Suprapubic skin (tissue), 4 donors: ENCODE measurements at regions not wholly inside any gene's neighbourhood (a gene's known extent, or its start where the extent isn't known, plus 50 kb on each side); places are given as distances from the start of the nearest gene placed in this dataset.

Experiments
- DNase-seq, 2 donors: peaks; one replicate each; pipeline ENCODE4 v3.0.0-alpha.2; 2019; ENCODE audit warnings: low spot score in 2 of 2
- H3K27ac ChIP-seq: fragments of 200-600 bp; sonication (generic); one replicate; pipeline ENCODE4 v1.5.1; 2019
- H3K27me3 ChIP-seq: fragments of 200-600 bp; sonication (generic); one replicate; pipeline ENCODE4 v1.5.1; 2019
- H3K36me3 ChIP-seq: fragments of 200-600 bp; sonication (generic); one replicate; pipeline ENCODE4 v1.5.1; 2019
- H3K4me1 ChIP-seq: fragments of 200-600 bp; sonication (generic); one replicate; pipeline ENCODE4 v1.5.1; 2019
- H3K4me3 ChIP-seq: fragments of 200-600 bp; sonication (generic); one replicate; pipeline ENCODE4 v1.5.1; 2019; ENCODE audit warnings: mild to moderate bottlenecking
- H3K9me3 ChIP-seq: fragments of 200-600 bp; sonication (generic); one replicate; pipeline ENCODE4 v1.5.1; 2019
- EP300 ChIP-seq: sonication (generic); formaldehyde crosslinking; IDR thresholded peaks from one replicate; pipeline ENCODE4 v1.6.1; 2017; ENCODE audit warnings: antibody characterized with exemption
- POLR2A ChIP-seq, 2 donors: fragments of 450-650 bp; IDR thresholded peaks; one replicate each; pipeline ENCODE4 v1.6.1; 2017; ENCODE audit warnings: antibody characterized with exemption in 2 of 2, mild to moderate bottlenecking in 2 of 2, moderate library complexity in 2 of 2
- POLR2AphosphoS5 ChIP-seq, 3 donors: sonication (generic); formaldehyde crosslinking; IDR thresholded peaks; one replicate each; pipeline ENCODE4 v1.6.1; 2017; ENCODE audit warnings: antibody characterized with exemption in 3 of 3
- WGBS: methylation state at CpG from one replicate; pipeline ENCODE4 v1.1.5; 2018; 5-methylcytosine and 5-hydroxymethylcytosine counted together
- TF ChIP-seq, protein P1 (sequence below), 2 donors: fragments of 200-600 bp in 1 of 2; fragments of 450-650 bp in 1 of 2; sonication (generic) in 1 of 2; IDR thresholded peaks; one replicate each; pipeline ENCODE4 v1.5.1; 2016 to 2019; ENCODE audit warnings: antibody characterized with exemption in 2 of 2, mild to moderate bottlenecking in 1 of 2, moderate library complexity in 1 of 2

DNA sequence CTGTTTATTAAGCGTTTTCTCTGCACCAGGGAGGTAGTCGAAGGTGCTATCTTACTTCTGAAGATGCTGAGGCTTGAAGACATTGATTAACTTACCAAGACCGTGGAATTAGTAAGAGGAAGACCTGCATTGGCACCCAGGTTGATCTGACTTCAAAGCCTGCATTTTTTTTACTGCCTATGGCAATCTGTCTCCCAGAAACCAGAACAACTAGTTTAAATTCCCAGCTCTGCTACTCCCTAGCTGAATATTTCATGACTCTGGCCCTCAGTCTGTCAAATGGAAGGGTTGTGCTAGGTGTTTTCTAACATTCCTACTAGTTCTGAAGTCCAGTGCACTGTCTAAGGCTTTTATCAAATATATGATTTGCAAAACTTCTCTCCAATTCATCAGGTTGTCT lies 52.0 kb upstream of the GRAMD1B start:
- peaks cover 9% of the 10 kb centered on the region for H3K27me3 ChIP-seq
- no peaks in the 10 kb centered on the region for H3K4me1 ChIP-seq
- DNase-seq, result no peak
- H3K9me3 ChIP-seq, result no peaks in the 10 kb centered on the region
- no peak overlapping the region for H3K27ac ChIP-seq
- H3K36me3 ChIP-seq, result no peaks in the 10 kb centered on the region
- TF ChIP-seq, protein P1, sequence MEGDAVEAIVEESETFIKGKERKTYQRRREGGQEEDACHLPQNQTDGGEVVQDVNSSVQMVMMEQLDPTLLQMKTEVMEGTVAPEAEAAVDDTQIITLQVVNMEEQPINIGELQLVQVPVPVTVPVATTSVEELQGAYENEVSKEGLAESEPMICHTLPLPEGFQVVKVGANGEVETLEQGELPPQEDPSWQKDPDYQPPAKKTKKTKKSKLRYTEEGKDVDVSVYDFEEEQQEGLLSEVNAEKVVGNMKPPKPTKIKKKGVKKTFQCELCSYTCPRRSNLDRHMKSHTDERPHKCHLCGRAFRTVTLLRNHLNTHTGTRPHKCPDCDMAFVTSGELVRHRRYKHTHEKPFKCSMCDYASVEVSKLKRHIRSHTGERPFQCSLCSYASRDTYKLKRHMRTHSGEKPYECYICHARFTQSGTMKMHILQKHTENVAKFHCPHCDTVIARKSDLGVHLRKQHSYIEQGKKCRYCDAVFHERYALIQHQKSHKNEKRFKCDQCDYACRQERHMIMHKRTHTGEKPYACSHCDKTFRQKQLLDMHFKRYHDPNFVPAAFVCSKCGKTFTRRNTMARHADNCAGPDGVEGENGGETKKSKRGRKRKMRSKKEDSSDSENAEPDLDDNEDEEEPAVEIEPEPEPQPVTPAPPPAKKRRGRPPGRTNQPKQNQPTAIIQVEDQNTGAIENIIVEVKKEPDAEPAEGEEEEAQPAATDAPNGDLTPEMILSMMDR (IDR thresholded peaks at IDR 0.05), result no peak
- TF ChIP-seq POLR2A (IDR thresholded peaks at IDR 0.05) (no peak), POLR2AphosphoS5 (IDR thresholded peaks at IDR 0.05) (no peak), EP300 (no peak)
- H3K4me3 ChIP-seq, result no peak overlapping the region
- 55% methylated on average over 3 of the region's 3 CpGs for WGBS

DNA sequence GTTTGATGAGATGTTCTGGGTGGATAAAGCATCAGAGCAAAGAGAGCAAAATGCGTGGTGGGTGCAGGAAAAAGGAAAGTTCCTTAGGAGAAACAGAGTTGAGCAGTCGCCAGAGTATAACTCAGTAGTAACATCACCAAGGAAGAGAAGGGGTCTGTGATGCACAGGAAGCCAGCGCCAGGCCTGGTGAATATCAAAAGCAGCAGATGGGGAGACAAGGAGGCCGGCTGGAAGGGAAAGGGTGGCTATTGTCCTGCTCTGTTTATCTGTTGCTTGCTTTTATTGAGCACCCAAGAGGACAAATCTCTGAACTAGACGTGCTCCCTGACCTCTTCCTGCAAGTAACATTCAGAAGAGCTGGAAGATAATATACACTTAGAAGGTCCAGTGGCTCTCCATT lies 52.7 kb upstream of the GRAMD1B start:
- peaks cover 12% of the 10 kb centered on the region for H3K27me3 ChIP-seq
- no peaks in the 10 kb centered on the region for H3K9me3 ChIP-seq
- DNase-seq, result no peak
- no peak overlapping the region for H3K27ac ChIP-seq
- H3K36me3 ChIP-seq, result no peaks in the 10 kb centered on the region
- H3K4me3 ChIP-seq, result no peak overlapping the region
- H3K4me1 ChIP-seq, result no peaks in the 10 kb centered on the region
- no peak for TF ChIP-seq EP300
- TF ChIP-seq POLR2A (IDR thresholded peaks at IDR 0.05), result no peak
- TF ChIP-seq POLR2AphosphoS5 (IDR thresholded peaks at IDR 0.05), result no peak
- TF ChIP-seq, protein P1 (IDR thresholded peaks at IDR 0.05), result no peak
- WGBS, result 70% methylated on average over 5 of the region's 5 CpGs

DNA sequence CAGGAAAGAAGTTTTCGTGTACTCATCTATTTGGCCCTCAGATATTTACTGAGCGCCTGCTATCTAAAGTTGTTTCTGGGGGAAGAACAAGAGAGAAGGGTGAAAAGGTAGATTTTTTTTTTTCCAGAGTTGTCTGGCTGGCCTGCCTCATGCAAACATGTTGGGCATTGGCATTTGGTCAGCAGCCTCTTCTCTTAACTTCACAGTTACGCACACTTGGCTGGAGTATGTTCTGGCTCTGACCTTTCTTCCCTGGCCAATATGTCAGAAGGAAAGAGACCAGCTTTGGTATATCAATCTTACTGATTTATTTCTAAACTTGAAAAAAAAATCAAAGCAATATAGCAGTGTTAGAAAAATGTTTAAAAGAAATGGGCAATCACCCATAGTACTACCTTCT lies 54.2 kb upstream of the GRAMD1B start:
- no peaks in the 10 kb centered on the region for H3K9me3 ChIP-seq
- H3K4me3 ChIP-seq, result no peak overlapping the region
- DNase-seq, result no peak
- no peaks in the 10 kb centered on the region for H3K36me3 ChIP-seq
- 84% methylated on average over 3 of the region's 3 CpGs for WGBS
- H3K4me1 ChIP-seq, result no peaks in the 10 kb centered on the region
- no peak overlapping the region for H3K27ac ChIP-seq
- peaks cover 12% of the 10 kb centered on the region for H3K27me3 ChIP-seq
- TF ChIP-seq EP300 (no peak), POLR2AphosphoS5 (IDR thresholded peaks at IDR 0.05) (no peak), POLR2A (IDR thresholded peaks at IDR 0.05) (no peak)
- TF ChIP-seq, protein P1 (IDR thresholded peaks at IDR 0.05), result no peak

DNA sequence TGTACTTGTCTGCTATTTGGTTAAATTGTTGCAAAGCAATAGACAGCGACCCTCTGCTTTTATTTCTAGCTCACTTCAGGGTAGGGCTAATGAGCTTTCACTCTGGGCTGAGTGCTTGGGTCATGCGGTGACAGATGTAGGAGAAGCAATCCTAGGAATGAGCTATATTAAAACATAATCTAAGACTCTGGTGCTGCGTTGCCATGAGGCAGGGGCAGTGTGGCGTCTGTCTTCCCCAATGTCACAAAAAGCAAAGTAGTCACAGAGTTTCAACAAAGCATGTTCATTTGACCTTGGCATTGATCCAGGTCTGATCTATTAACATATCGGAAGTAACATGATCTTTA lies 55.5 kb upstream of the GRAMD1B start:
- Histone ChIP-seq H3K4me3 (no peak overlapping the region), H3K36me3 (no peaks in the 10 kb centered on the region), H3K27me3 (peaks cover 16% of the 10 kb centered on the region), H3K9me3 (no peaks in the 10 kb centered on the region), H3K27ac (no peak overlapping the region), H3K4me1 (no peaks in the 10 kb centered on the region)
- no peak for DNase-seq
- TF ChIP-seq, protein P1 (IDR thresholded peaks at IDR 0.05), result no peak
- TF ChIP-seq POLR2AphosphoS5 (IDR thresholded peaks at IDR 0.05), result no peak
- no peak for TF ChIP-seq EP300
- TF ChIP-seq POLR2A (IDR thresholded peaks at IDR 0.05), result no peak
- WGBS, result 68% methylated on average over 5 of the region's 5 CpGs

DNA sequence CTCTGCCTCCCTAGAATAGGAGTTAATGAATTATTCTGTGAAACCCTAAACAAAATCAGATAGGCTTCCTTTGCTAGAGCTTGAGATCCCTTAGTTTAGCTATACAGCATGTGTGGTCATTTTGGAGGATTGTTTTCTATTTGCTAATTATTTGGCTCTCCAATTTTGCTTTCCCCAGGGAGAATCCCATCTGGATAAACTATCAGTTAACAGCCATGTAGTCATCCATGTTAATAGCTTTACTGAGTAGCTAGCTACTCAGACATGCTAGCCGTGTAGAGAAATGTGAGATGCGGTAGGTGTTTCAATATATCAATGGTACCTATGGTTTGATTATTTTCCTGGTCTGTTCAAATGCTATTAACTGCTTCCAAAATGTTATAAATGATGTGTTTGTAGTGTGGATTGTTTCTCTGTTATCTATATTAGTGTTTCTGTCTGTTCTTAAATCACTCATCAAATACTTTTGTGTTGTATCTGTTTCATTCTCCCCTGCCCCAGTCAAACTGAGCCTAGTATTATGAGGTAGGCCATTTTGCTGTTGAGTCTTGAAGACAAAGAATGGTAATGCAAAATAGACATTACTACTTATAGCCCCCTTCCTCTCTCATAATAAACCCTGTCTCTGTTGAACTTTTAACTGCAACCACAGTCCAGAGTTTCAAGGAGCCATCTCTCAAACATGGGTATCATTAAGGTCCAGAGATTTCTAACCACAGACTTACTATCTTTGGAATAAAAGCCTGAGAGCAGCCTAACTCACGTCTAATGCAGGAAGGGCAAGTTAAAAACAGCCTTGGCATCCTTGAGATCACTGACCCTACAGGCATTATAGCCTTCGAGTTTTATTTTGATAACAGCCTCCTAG lies 56.1 kb upstream of the GRAMD1B start:
- Histone ChIP-seq H3K9me3 (no peaks in the 10 kb centered on the region), H3K4me3 (no peak overlapping the region), H3K27me3 (peaks cover 17% of the 10 kb centered on the region), H3K4me1 (no peaks in the 10 kb centered on the region), H3K27ac (no peak overlapping the region), H3K36me3 (no peaks in the 10 kb centered on the region)
- DNase-seq, result no peak
- 72% methylated on average over 4 of the region's 4 CpGs for WGBS
- TF ChIP-seq POLR2A (IDR thresholded peaks at IDR 0.05) (no peak), POLR2AphosphoS5 (IDR thresholded peaks at IDR 0.05) (no peak), EP300 (no peak)
- TF ChIP-seq, protein P1 (IDR thresholded peaks at IDR 0.05), result no peak
